Uterus (tissue), 3 donors: ENCODE measurements at regions not wholly inside any gene's neighbourhood (a gene's known extent, or its start where the extent isn't known, plus 50 kb on each side); places are given as distances from the start of the nearest gene placed in this dataset.

Source experiments
- DNase-seq, 2 donors: peaks; one replicate each; pipeline ENCODE4 v3.0.0-alpha.2; 2019 to 2020
- H3K27ac ChIP-seq, 2 donors: fragments of 200-600 bp; sonication (generic); 1 replicate in 1 of 2; 2 replicates in 1 of 2; pipeline ENCODE4 v1.5.1; 2016 to 2018
- H3K27me3 ChIP-seq, 2 donors: fragments of 200-600 bp; sonication (generic); one replicate each; pipeline ENCODE4 v1.5.1; 2018 to 2019; ENCODE audit warnings: control low read depth in 1 of 2
- H3K36me3 ChIP-seq, 2 donors: fragments of 200-600 bp; sonication (generic); one replicate each; pipeline ENCODE4 v1.5.1; 2019; ENCODE audit warnings: control low read depth in 1 of 2
- H3K4me1 ChIP-seq, 2 donors: fragments of 200-600 bp; sonication (generic); one replicate each; pipeline ENCODE4 v1.5.1; 2018 to 2019; ENCODE audit warnings: control low read depth in 1 of 2
- H3K4me3 ChIP-seq, 2 donors: fragments of 200-600 bp; sonication (generic); 1 replicate in 1 of 2; 2 replicates in 1 of 2; pipeline ENCODE4 v1.5.1; 2018 to 2019; ENCODE audit warnings: mild to moderate bottlenecking in 1 of 2
- H3K9me3 ChIP-seq, 2 donors: fragments of 200-600 bp; sonication (generic); one replicate each; pipeline ENCODE4 v1.5.1; 2019; ENCODE audit warnings: control low read depth in 1 of 2
- POLR2A ChIP-seq, 2 donors: fragments of 450-650 bp; IDR thresholded peaks; one replicate each; pipeline ENCODE4 v1.6.1; 2016; ENCODE audit warnings: antibody characterized with exemption in 2 of 2, mild to moderate bottlenecking in 1 of 2, moderate library complexity in 1 of 2
- intact Hi-C: fragments of 100-400 bp; cut with DNase I; formaldehyde crosslinking; loops from one replicate; pipeline ENCODE4 v1.15.1; 2023; ENCODE audit warnings: low total_unique reads
- TF ChIP-seq, protein P1 (sequence below), 4 experiments: fragments of 200-600 bp in 2 of 4; fragments of 450-650 bp in 2 of 4; sonication (generic) in 2 of 4; IDR thresholded peaks; one replicate each; pipeline ENCODE4 v1.5.1; 2016 to 2019; ENCODE audit warnings: antibody characterized with exemption in 4 of 4, mild to moderate bottlenecking in 2 of 4, moderate library complexity in 1 of 4
- donor health status: DM: yes; HTN: yes; CAD: no.

DNA sequence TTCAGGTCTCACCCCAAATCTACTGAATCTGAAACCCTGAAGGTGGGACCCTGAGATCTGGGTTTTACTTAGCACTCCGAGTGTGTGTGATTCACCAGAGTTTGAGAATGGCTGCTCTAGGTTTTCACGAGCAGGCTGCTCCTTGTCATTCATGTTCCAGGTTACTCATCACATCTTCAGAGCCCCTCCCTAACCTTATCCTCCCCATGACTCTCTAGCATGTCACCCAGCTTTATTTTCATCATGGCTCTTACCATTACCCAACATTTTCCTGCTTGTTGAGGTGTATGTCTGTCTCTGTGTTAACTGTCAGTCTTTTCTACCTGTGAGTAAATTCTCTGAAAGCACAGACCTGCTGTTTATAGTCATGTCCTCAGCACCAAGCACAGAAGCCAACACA is 319.2 kb downstream of the NSG2 start:
- Histone ChIP-seq H3K4me1 (no peaks in the 10 kb centered on the region), H3K27me3 (no peaks in the 10 kb centered on the region), H3K9me3 (no peaks in the 10 kb centered on the region), H3K27ac (no peak overlapping the region), H3K36me3 (no peaks in the 10 kb centered on the region), H3K4me3 (no peak overlapping the region)
- TF ChIP-seq, protein P1, sequence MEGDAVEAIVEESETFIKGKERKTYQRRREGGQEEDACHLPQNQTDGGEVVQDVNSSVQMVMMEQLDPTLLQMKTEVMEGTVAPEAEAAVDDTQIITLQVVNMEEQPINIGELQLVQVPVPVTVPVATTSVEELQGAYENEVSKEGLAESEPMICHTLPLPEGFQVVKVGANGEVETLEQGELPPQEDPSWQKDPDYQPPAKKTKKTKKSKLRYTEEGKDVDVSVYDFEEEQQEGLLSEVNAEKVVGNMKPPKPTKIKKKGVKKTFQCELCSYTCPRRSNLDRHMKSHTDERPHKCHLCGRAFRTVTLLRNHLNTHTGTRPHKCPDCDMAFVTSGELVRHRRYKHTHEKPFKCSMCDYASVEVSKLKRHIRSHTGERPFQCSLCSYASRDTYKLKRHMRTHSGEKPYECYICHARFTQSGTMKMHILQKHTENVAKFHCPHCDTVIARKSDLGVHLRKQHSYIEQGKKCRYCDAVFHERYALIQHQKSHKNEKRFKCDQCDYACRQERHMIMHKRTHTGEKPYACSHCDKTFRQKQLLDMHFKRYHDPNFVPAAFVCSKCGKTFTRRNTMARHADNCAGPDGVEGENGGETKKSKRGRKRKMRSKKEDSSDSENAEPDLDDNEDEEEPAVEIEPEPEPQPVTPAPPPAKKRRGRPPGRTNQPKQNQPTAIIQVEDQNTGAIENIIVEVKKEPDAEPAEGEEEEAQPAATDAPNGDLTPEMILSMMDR (IDR thresholded peaks at IDR 0.05) = no peak
- TF ChIP-seq POLR2A (IDR thresholded peaks at IDR 0.05) = no peak
- DNase-seq = no peak
- intact Hi-C loops = no loop called here

DNA sequence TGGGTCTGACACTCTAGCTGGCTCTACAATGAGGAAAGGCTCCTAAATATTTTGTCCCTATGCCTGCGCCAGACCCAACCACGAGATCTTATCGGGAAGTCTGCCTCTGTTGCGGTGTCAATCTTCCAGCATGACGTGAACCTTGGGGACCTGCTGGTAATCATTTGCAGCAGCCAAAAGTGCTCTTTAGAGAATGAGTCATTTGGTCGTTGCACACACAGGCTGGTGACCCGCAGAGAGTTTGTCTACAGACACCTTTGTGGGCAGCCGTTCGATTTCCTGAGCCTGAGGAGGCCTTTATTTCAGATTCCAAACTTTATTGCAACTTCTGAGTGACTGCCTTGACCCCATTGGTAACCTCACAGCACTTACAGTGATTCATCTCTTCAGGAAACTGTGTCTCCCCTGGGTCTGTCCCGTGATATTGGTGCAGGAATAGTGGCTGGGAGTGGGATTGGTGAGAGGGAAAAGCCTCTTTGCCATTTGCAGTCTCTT is 326.1 kb downstream of the NSG2 start:
- Histone ChIP-seq H3K9me3 (no peaks in the 10 kb centered on the region), H3K27ac (no peak overlapping the region), H3K27me3 (no peaks in the 10 kb centered on the region), H3K4me1 (no peaks in the 10 kb centered on the region), H3K4me3 (no peak overlapping the region), H3K36me3 (no peaks in the 10 kb centered on the region)
- DNase-seq = no peak
- TF ChIP-seq POLR2A (IDR thresholded peaks at IDR 0.05) = no peak
- TF ChIP-seq, protein P1 (IDR thresholded peaks at IDR 0.05) = no peak
- intact Hi-C loops = no loop called here

DNA sequence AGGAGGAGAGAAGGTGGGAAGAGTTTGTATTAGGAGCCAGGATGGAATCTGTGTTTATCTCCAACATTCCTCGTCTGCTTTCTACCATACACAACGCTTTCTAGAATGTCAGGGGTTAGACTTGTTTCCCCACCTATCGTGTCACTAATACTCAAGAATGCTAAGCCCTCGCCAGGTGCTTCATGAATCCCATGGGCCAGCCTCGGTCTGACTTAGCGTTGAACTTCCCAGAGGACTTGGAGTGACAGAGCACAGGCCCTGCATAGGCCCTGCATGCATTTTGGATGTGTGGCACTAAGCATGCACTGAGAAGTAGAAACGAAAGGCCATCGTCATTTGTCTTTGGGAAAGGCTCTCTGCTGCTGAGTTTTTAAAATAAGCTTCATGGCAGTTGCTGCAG is 328.7 kb downstream of the NSG2 start:
- TF ChIP-seq, protein P1 (IDR thresholded peaks at IDR 0.05) = no peak
- TF ChIP-seq POLR2A (IDR thresholded peaks at IDR 0.05) = no peak
- Histone ChIP-seq H3K27ac (no peak overlapping the region), H3K9me3 (no peaks in the 10 kb centered on the region), H3K36me3 (no peaks in the 10 kb centered on the region), H3K4me3 (no peak overlapping the region), H3K4me1 (no peaks in the 10 kb centered on the region), H3K27me3 (no peaks in the 10 kb centered on the region)
- intact Hi-C loops = no loop called here
- DNase-seq = no peak

DNA sequence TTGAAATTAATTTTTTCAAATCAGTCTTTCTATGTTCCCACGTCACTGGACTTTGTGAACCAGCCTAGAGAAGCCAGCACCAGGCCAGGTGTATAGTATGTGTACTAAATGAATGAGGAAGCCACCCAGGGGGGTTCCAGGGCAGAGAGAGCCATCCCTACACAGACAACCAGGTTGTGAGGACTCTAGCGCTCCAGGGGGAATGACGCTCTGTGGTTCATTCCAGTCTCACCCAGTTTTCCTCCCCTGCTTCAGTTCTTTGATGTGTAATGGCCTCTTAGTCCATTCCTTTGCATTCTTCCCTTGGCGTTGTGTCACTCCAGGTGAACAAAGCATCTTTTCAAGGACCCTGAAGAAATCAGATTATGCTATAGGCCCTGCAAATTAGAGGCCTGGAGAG is 330.6 kb downstream of the NSG2 start:
- Histone ChIP-seq H3K27me3 (no peaks in the 10 kb centered on the region), H3K4me3 (no peak overlapping the region), H3K36me3 (no peaks in the 10 kb centered on the region), H3K4me1 (no peaks in the 10 kb centered on the region), H3K27ac (no peak overlapping the region), H3K9me3 (no peaks in the 10 kb centered on the region)
- intact Hi-C loops = no loop called here
- no peak for DNase-seq
- TF ChIP-seq POLR2A (IDR thresholded peaks at IDR 0.05) = no peak

DNA sequence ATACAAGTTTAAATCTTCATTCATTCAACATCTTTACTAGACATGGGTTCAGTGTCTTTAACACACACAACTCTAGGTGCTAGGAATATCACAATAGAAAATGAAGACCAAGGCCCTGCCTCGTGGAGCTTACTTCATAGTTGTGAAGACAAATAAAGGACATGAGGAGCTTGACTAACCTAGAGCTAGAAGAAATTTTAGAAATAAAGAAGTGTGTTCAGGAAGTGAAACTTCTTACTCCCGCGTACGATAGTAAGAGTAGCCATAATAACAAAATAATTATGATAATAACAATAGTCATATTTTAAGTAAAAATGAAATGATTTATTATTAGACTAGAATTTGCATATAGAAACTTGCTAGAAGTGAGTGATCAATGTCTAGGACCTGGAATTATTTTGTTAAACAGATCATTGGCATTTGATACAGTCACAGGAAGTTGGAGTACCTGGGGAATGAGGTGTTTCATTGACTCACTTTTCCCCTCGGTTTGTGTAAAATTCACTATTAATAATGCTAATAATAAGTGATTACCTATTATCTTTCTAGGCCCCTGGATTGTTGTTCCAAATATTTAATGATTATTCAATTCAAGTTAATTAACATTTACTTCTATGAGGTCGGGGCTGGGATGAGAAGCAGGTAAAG is 331.3 kb downstream of the NSG2 start:
- TF ChIP-seq, protein P1 (IDR thresholded peaks at IDR 0.05) = no peak
- no peak for TF ChIP-seq POLR2A (IDR thresholded peaks at IDR 0.05)
- Histone ChIP-seq H3K27ac (no peak overlapping the region), H3K27me3 (no peaks in the 10 kb centered on the region), H3K4me1 (no peaks in the 10 kb centered on the region), H3K4me3 (no peak overlapping the region), H3K9me3 (no peaks in the 10 kb centered on the region), H3K36me3 (no peaks in the 10 kb centered on the region)
- intact Hi-C loops = no loop called here
- DNase-seq = no peak
